H54 (cell line): ENCODE measurements at regions not wholly inside any gene's neighbourhood (a gene's known extent, or its start where the extent isn't known, plus 50 kb on each side); places are given as distances from the start of the nearest gene placed in this dataset.

Source experiments
- DNase-seq: peaks from one replicate; pipeline ENCODE4 v3.0.0; 2011; ENCODE audit warnings: low spot score, mixed read lengths; ENCODE audit not compliant: insufficient read length
- FAIRE-seq: peaks from 3 replicates; lab custom pipeline; 2011; peaks lifted over from hg19 to GRCh38; lab: Jason Lieb, UNC
- POLR2A ChIP-seq: IDR thresholded peaks from 2 replicates; pipeline ENCODE4 v1.6.1; 2011; ENCODE audit warnings: low read depth, mild to moderate bottlenecking, low read length

DNA sequence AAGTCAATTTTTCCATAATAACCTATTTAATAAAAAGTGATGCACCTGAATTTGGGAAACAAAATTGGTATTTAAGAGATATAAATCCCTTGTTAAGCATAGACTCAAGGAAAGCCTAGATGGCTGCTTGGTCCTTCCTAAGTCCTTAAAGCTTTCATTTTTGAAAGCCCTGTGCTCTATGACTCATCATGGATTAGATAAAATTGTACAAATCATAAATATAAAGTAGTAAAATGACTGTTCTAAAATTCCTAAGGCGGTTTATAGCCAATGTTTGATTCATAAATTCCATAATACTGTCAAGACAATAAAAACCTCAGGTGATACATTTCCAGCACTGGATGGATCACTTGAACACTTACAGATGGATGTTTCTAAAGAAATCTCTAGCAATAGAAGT lies 730.8 kb upstream of the EPHA6 start:
- DNase-seq (no peak), FAIRE-seq (no peak)
- no peak for TF ChIP-seq POLR2A

DNA sequence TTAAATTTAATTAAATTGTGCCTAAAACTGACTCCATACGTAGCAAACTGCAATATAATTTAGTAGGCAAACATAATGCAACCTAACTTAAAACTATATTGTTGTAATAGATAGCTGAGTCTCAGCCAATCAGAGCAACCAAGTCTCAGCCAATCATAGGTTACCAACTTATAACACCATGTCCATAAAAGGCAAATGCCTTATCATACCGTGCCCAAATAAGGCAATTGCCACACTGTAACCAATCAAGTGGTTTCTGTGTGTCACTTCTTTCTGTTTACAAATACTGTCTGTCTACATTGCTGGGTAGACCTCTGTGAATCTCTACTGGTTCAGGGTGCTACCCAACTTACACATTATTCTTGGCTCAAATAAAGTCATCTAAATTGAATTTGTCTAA lies 728.4 kb upstream of the EPHA6 start:
- FAIRE-seq (no peak), DNase-seq (no peak)
- TF ChIP-seq POLR2A = no peak

DNA sequence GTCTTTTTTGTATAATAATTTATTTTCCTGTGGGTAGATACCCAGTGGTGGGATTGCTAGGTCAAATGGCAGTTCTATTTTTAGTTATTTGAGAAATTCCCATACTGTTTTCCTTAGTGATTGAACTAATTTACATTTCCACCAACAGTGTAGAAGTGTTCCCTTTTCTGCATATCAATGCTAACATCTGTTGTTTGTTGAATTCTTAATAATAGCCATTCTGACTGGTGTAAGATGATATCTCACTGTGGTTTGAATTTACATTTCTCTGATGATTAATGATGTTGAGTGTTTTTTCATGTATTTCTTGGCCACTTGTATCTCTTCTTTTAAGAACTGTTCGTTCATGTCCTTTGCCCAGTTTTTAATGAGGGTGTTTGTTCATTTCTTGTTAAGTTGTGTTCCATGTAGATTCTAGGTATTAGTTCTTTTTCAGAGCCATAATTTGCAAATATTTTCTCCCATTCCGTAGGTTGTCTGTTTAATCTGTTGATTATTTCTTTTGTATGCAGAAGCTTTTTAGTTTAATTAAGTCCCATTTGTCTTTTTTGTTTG lies 713.3 kb upstream of the EPHA6 start:
- DNase-seq (no peak), FAIRE-seq (no peak)
- TF ChIP-seq POLR2A = no peak

DNA sequence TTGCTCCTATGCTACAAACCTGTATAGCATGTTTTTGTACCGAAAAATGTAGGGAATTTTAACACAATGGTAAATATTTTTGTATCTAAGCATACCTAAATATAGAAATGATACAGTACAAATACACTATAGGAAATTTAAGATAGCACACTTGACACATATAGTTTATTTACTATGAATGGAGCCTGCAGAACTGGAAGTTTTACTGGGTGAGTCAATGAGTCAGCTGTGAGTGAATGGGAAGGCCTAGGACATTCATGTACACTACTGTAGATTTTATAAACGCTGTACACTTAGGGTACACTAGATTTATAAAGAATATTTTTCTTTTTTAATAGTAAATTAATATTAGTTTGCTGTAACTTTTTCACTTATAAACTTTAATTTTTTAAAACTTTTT lies 707.7 kb upstream of the EPHA6 start:
- no peak for TF ChIP-seq POLR2A
- no peak for FAIRE-seq

More for the DNA sequence above, 707.7 kb upstream of the EPHA6 start:
- DNase-seq = no peak
